Esophagus muscularis mucosa (tissue), 4 donors: ENCODE measurements at regions not wholly inside any gene's neighbourhood (a gene's known extent, or its start where the extent isn't known, plus 50 kb on each side); places are given as distances from the start of the nearest gene placed in this dataset.

ENCODE experiments used
- DNase-seq: peaks from one replicate; pipeline ENCODE4 v3.0.0-alpha.2; 2017; ENCODE audit errors: extremely low spot score
- H3K27ac ChIP-seq, 4 donors: fragments of 200-600 bp; sonication (generic); replicated peaks in 1 of 4; 1 replicate in 3 of 4; 2 replicates in 1 of 4; pipeline ENCODE4 v1.5.1; 2016 to 2019; ENCODE audit warnings: mild to moderate bottlenecking in 1 of 4
- H3K27me3 ChIP-seq, 4 donors: fragments of 200-600 bp; sonication (generic); one replicate each; pipeline versions ENCODE4 v1.5.1 to v1.6.0; 2016 to 2019
- H3K36me3 ChIP-seq, 4 donors: fragments of 200-600 bp; sonication (generic); one replicate each; pipeline ENCODE4 v1.5.1; 2016 to 2019
- H3K4me1 ChIP-seq, 4 donors: fragments of 200-600 bp; sonication (generic); one replicate each; pipeline ENCODE4 v1.5.1; 2016 to 2019
- H3K4me3 ChIP-seq, 4 donors: fragments of 200-600 bp; sonication (generic); 1 replicate in 2 of 4; 2 replicates in 2 of 4; pipeline ENCODE4 v1.5.1; 2016 to 2019; ENCODE audit warnings: mild to moderate bottlenecking in 4 of 4, moderate library complexity in 1 of 4
- H3K9me3 ChIP-seq, 4 donors: fragments of 200-600 bp; sonication (generic); 1 replicate in 3 of 4; 2 replicates in 1 of 4; pipeline ENCODE4 v1.5.1; 2016 to 2019
- CTCF ChIP-seq, 3 experiments: fragments of 200-600 bp in 2 of 3; fragments of 450-650 bp in 1 of 3; sonication (generic) in 2 of 3; IDR thresholded peaks; one replicate each; pipeline ENCODE4 v1.5.1; 2017 to 2019; ENCODE audit warnings: antibody characterized with exemption in 3 of 3, mild to moderate bottlenecking in 2 of 3, moderate library complexity in 1 of 3
- EP300 ChIP-seq: sonication (generic); formaldehyde crosslinking; IDR thresholded peaks from one replicate; pipeline ENCODE4 v1.6.1; 2017; ENCODE audit warnings: antibody characterized with exemption
- POLR2A ChIP-seq: fragments of 450-650 bp; IDR thresholded peaks from one replicate; pipeline ENCODE4 v1.6.1; 2017; ENCODE audit warnings: antibody characterized with exemption, moderate library complexity, mild to moderate bottlenecking, low read depth
- POLR2AphosphoS5 ChIP-seq, 2 donors: sonication (generic); formaldehyde crosslinking; IDR thresholded peaks; one replicate each; pipeline ENCODE4 v1.6.1; 2017; ENCODE audit warnings: antibody characterized with exemption in 2 of 2
- WGBS: methylation state at CpG from one replicate; pipeline ENCODE4 v1.1.5; 2018; 5-methylcytosine and 5-hydroxymethylcytosine counted together
- intact Hi-C: fragments of 100-400 bp; cut with DNase I; formaldehyde crosslinking; loops from one replicate; pipeline ENCODE4 v1.15.1; 2023

DNA sequence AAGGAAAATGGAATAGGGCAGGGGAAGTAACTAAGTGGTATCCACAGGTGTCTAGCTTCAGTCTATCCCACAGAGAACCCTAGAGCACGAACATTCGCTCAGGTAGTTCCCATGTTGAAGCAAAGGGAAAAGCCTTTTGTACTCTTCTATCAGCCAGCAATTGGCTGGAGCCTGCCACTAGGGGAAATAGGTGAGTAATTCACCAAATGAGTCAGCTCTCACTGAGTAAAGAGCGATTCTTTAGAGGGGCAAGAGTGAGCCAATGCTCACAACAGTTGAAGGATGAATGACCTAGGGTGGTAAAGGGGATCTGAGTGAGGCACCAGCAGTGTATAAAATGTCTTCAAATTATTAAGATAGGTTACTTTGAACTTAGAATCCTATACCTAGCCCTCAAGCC, 94.1 kb upstream of the ZNF800 start:
- no peaks in the 10 kb centered on the region for H3K4me1 ChIP-seq
- no peaks in the 10 kb centered on the region for H3K27me3 ChIP-seq
- no peaks in the 10 kb centered on the region for H3K36me3 ChIP-seq
- intact Hi-C loops, result no loop called here
- DNase-seq, result no peak
- H3K27ac ChIP-seq, result no peak overlapping the region
- H3K4me3 ChIP-seq, result no peak overlapping the region
- WGBS, result 53% methylated on average over 3 of the region's 3 CpGs
- TF ChIP-seq POLR2A (no peak), CTCF (IDR thresholded peaks at IDR 0.05) (no peak)
- H3K9me3 ChIP-seq, result no peaks in the 10 kb centered on the region

DNA sequence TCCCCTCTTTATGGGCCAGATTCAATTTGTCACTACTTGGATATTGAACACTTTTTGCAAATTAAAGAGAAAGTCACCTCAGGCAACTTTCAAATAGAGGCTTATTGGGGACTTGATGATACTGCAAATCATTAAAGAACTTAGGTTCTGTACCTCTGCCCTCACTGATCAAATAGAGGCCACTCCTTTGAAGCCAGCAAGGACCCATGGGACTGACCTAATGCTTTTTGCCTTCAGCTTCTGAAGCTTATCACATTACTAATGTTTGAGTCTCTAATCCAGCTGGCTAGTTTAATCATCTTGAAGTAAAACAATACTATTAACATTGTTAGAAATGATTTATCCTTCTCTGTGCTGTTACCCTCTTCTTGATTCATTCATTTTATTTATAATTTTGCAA, 93.0 kb upstream of the ZNF800 start:
- Histone ChIP-seq H3K9me3 (no peaks in the 10 kb centered on the region), H3K27me3 (no peaks in the 10 kb centered on the region), H3K27ac (no peak overlapping the region), H3K4me1 (no peaks in the 10 kb centered on the region), H3K36me3 (no peaks in the 10 kb centered on the region), H3K4me3 (no peak overlapping the region)
- intact Hi-C loops, result no loop called here
- no peak for TF ChIP-seq EP300
- TF ChIP-seq POLR2AphosphoS5 (IDR thresholded peaks at IDR 0.05), result no peak
- TF ChIP-seq POLR2A, result no peak
- no peak for TF ChIP-seq CTCF (IDR thresholded peaks at IDR 0.05)
- DNase-seq, result no peak

DNA sequence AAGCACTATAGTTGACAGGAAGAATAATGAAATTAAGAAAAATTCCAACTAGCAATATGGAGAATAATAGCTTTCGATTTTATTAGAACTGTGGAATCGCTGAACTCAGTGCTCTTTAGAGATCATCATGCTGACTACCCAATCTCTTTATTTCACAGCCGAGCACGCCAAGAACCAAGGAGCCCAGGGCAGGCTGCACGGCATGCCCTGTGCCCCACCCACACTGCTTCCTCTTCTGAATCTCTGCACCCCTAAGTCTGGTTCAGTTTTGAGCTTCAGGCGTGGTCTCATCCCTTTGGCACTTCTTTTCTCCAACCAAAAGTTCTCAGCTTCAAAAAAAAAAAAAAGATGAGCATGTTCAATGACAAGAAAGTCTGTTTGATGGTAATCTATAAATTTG, 92.4 kb upstream of the ZNF800 start:
- no peaks in the 10 kb centered on the region for H3K36me3 ChIP-seq
- H3K4me1 ChIP-seq, result no peaks in the 10 kb centered on the region
- DNase-seq, result no peak
- intact Hi-C loops, result no loop called here
- H3K27me3 ChIP-seq, result peaks cover 0 to under 1% (median 0%) of the 10 kb centered on the region in 4 donors
- H3K9me3 ChIP-seq, result no peaks in the 10 kb centered on the region
- TF ChIP-seq POLR2AphosphoS5 (IDR thresholded peaks at IDR 0.05) (no peak), EP300 (no peak), CTCF (IDR thresholded peaks at IDR 0.05) (no peak), POLR2A (no peak)
- no peak overlapping the region for H3K27ac ChIP-seq
- H3K4me3 ChIP-seq, result no peak overlapping the region
- WGBS, result 68% methylated on average over 6 of the region's 6 CpGs

- H3K36me3 ChIP-seq, result no peaks in the 10 kb centered on the region
- H3K9me3 ChIP-seq, result no peaks in the 10 kb centered on the region
- no peak for DNase-seq
- intact Hi-C loops, result no loop called here
- H3K27me3 ChIP-seq, result peaks cover 0 to 4% (median 0%) of the 10 kb centered on the region in 4 donors
- 71% methylated on average over 2 of the region's 2 CpGs for WGBS
- no peak for TF ChIP-seq CTCF (IDR thresholded peaks at IDR 0.05)
- TF ChIP-seq POLR2AphosphoS5 (IDR thresholded peaks at IDR 0.05), result no peak
- no peak overlapping the region for H3K27ac ChIP-seq
- H3K4me3 ChIP-seq, result no peak overlapping the region
- H3K4me1 ChIP-seq, result no peaks in the 10 kb centered on the region
Measured at GRCh38 chr7:127478461-127478860, 86.0 kb upstream of the ZNF800 start.

GRCh38 chr7:127478024-127478355, 85.5 kb upstream of the ZNF800 start:
- H3K4me3 ChIP-seq, result no peak overlapping the region
- WGBS, result 22% methylated on average over 1 of the region's 1 CpG
- no peak for TF ChIP-seq CTCF (IDR thresholded peaks at IDR 0.05)
- TF ChIP-seq EP300, result no peak
- no peak for TF ChIP-seq POLR2A
- no peak for TF ChIP-seq POLR2AphosphoS5 (IDR thresholded peaks at IDR 0.05)
- no peak for DNase-seq
- H3K36me3 ChIP-seq, result no peaks in the 10 kb centered on the region
- H3K4me1 ChIP-seq, result no peaks in the 10 kb centered on the region
- intact Hi-C loops, result no loop called here
- H3K9me3 ChIP-seq, result no peaks in the 10 kb centered on the region
- H3K27me3 ChIP-seq, result peaks cover 0 to 4% (median 0%) of the 10 kb centered on the region in 4 donors
- H3K27ac ChIP-seq, result no peak overlapping the region
